ENCODE measurements at regions not wholly inside any gene's neighbourhood (a gene's known extent, or its start where the extent isn't known, plus 50 kb on each side); places are given as distances from the start of the nearest gene placed in this dataset.

DNA sequence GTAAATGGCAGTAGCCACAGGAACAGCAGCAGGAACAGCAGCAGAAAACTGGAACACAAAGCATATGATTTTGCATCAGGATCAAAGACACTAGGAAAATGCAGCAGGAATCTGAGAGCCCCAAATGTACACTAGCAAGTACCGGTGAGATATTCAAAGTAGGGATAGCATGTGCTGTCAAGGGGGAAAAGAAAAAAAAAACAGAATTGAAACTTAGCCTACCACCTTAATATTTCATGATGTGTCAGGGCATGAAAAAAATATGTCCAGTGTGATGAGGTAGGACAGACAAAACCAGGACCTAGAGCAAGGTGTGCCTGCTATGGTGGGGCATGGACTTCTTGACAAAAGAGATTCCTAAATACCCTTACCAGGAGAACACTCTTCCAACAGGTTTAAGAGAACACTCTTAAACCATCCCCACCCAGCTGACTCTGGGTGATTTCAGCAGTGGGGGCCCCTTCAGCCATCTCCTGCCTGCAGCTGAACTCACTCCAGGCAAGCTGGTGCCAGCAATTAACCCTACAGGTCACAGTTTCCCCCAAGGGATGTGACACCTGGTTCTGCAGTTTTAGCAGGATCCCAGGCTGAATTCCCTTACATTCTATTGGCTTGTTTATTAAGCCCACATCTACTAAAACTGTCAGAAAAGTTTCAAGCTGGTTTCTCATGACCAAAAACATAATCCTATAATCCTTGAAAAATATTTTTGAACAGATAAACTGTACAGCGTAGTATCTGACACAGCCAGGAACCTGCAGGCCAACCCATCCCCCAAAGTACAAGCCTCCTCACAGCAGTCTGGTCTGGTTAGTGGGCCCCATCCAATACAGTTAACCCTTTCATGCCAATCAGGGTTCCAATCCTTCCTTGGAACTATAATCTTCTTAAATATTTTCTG lies 62.9 kb upstream of the FMR1 start:
- H3K9me3 Mint-ChIP-seq (ENCODE audit: low read depth): peaks cover 20% of the 10 kb centered on the region
- DNase-seq (ENCODE audit: low spot score): no peak
- no peak overlapping the region for H3K4me3 Mint-ChIP-seq (ENCODE audit: unreplicated experiment)
- peaks cover 5% of the 10 kb centered on the region for H3K4me1 Mint-ChIP-seq (ENCODE audit: low read depth)
- no peak for TF ChIP-seq CTCF (IDR thresholded peaks at IDR 0.05)
- no peak overlapping the region for H3K27ac Mint-ChIP-seq (ENCODE audit: unreplicated experiment)
- H3K27me3 Mint-ChIP-seq (ENCODE audit: low read depth): no peaks in the 10 kb centered on the region
- H3K36me3 Mint-ChIP-seq (ENCODE audit: low read depth): no peaks in the 10 kb centered on the region

GRCh38 chrX:147850875-147851274 lies 60.8 kb upstream of the FMR1 start:
- DNase-seq (ENCODE audit: low spot score): no peak
- H3K4me1 Mint-ChIP-seq (ENCODE audit: low read depth): peaks cover 5% of the 10 kb centered on the region
- no peaks in the 10 kb centered on the region for H3K27me3 Mint-ChIP-seq (ENCODE audit: low read depth)
- H3K27ac Mint-ChIP-seq (ENCODE audit: unreplicated experiment): no peak overlapping the region
- H3K9me3 Mint-ChIP-seq (ENCODE audit: low read depth): peaks cover 12% of the 10 kb centered on the region
- H3K4me3 Mint-ChIP-seq (ENCODE audit: unreplicated experiment): no peak overlapping the region
- H3K36me3 Mint-ChIP-seq (ENCODE audit: low read depth): no peaks in the 10 kb centered on the region
- no peak for TF ChIP-seq CTCF (IDR thresholded peaks at IDR 0.05)

- no peak for DNase-seq (ENCODE audit: low spot score)
- Mint-ChIP-seq H3K27me3 (ENCODE audit: low read depth) (no peaks in the 10 kb centered on the region), H3K27ac (ENCODE audit: unreplicated experiment) (no peak overlapping the region), H3K4me3 (ENCODE audit: unreplicated experiment) (no peak overlapping the region), H3K36me3 (ENCODE audit: low read depth) (no peaks in the 10 kb centered on the region), H3K9me3 (ENCODE audit: low read depth) (peaks cover 21% of the 10 kb centered on the region), H3K4me1 (ENCODE audit: low read depth) (no peaks in the 10 kb centered on the region)
- no peak for TF ChIP-seq CTCF (IDR thresholded peaks at IDR 0.05)
Observed at GRCh38 chrX:147853701-147854100, 58.0 kb upstream of the FMR1 start.

DNA sequence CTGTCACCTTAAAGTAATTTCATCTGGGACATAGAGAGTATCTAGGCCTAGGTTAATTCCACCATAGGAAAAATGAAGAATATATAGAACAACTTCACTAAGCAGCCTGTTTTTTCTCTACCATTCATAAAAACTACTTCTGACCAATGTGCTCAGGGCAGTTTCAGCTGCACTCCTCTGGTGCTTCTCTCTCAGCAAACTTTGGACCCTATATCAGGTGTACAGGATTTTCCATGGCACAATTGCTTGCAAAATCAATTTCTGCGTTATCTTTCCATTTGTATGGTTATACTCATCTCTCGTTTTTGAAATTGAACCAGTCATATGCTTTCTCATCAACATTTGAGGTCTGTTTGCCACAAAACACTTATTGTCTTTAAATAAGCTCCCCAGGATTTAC lies 52.1 kb upstream of the FMR1 start:
- DNase-seq (ENCODE audit: low spot score): no peak
- H3K4me3 Mint-ChIP-seq (ENCODE audit: unreplicated experiment): no peak overlapping the region
- no peak for TF ChIP-seq CTCF (IDR thresholded peaks at IDR 0.05)
- no peaks in the 10 kb centered on the region for H3K36me3 Mint-ChIP-seq (ENCODE audit: low read depth)
- no peak overlapping the region for H3K27ac Mint-ChIP-seq (ENCODE audit: unreplicated experiment)
- H3K4me1 Mint-ChIP-seq (ENCODE audit: low read depth): no peaks in the 10 kb centered on the region
- H3K27me3 Mint-ChIP-seq (ENCODE audit: low read depth): no peaks in the 10 kb centered on the region
- peaks cover 19% of the 10 kb centered on the region for H3K9me3 Mint-ChIP-seq (ENCODE audit: low read depth)
